GM12891 (cell line): ENCODE measurements at regions not wholly inside any gene's neighbourhood (a gene's known extent, or its start where the extent isn't known, plus 50 kb on each side); places are given as distances from the start of the nearest gene placed in this dataset.

Experiments used
- POLR2AphosphoS5 ChIP-seq: IDR thresholded peaks from 2 replicates; pipeline ENCODE4 v1.6.1; 2011; ENCODE audit warnings: low read depth, low read length, control low read depth
- SPI1 ChIP-seq: IDR thresholded peaks from 2 replicates; pipeline ENCODE4 v1.6.1; 2011; ENCODE audit warnings: low read depth, low read length, control low read depth

GRCh38 chr6:82084324-82084920, 163.1 kb downstream of the IBTK start:
- TF ChIP-seq POLR2AphosphoS5 (no peak), SPI1 (no peak)
